ENCODE measurements at regions not wholly inside any gene's neighbourhood (a gene's known extent, or its start where the extent isn't known, plus 50 kb on each side); places are given as distances from the start of the nearest gene placed in this dataset.

GRCh38 chr10:8260645-8261044, 206.2 kb downstream of the GATA3 start:
- TF ChIP-seq, protein P1, sequence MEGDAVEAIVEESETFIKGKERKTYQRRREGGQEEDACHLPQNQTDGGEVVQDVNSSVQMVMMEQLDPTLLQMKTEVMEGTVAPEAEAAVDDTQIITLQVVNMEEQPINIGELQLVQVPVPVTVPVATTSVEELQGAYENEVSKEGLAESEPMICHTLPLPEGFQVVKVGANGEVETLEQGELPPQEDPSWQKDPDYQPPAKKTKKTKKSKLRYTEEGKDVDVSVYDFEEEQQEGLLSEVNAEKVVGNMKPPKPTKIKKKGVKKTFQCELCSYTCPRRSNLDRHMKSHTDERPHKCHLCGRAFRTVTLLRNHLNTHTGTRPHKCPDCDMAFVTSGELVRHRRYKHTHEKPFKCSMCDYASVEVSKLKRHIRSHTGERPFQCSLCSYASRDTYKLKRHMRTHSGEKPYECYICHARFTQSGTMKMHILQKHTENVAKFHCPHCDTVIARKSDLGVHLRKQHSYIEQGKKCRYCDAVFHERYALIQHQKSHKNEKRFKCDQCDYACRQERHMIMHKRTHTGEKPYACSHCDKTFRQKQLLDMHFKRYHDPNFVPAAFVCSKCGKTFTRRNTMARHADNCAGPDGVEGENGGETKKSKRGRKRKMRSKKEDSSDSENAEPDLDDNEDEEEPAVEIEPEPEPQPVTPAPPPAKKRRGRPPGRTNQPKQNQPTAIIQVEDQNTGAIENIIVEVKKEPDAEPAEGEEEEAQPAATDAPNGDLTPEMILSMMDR (IDR thresholded peaks at IDR 0.05; ENCODE audit: insufficient read depth, low read length): no peak
- TF ChIP-seq POLR2AphosphoS5 (IDR thresholded peaks at IDR 0.05; ENCODE audit: low read depth): no peak
- no peak for TF ChIP-seq GABPA (IDR thresholded peaks at IDR 0.05; ENCODE audit: low read depth)

Measured in HL-60 (cell line).